Fibroblast of mammary gland (primary cell): ENCODE measurements at regions not wholly inside any gene's neighbourhood (a gene's known extent, or its start where the extent isn't known, plus 50 kb on each side); places are given as distances from the start of the nearest gene placed in this dataset.

Source experiments
- DNase-seq: peaks from one replicate; pipeline ENCODE4 v3.0.0-alpha.2; 2010; ENCODE audit warnings: low read depth
- H3K4me3 ChIP-seq: 2 replicates; pipeline ENCODE4 v1.5.1; 2011; ENCODE audit warnings: low read depth, mild to moderate bottlenecking, low read length, moderate library complexity; ENCODE audit not compliant: control insufficient read depth
- TF ChIP-seq, protein P1 (sequence below): conservative IDR thresholded peaks from 2 replicates; pipeline ENCODE4 v1.5.1; 2011; ENCODE audit warnings: low read depth, low read length, inconsistent platforms; ENCODE audit not compliant: control insufficient read depth, insufficient read depth

DNA sequence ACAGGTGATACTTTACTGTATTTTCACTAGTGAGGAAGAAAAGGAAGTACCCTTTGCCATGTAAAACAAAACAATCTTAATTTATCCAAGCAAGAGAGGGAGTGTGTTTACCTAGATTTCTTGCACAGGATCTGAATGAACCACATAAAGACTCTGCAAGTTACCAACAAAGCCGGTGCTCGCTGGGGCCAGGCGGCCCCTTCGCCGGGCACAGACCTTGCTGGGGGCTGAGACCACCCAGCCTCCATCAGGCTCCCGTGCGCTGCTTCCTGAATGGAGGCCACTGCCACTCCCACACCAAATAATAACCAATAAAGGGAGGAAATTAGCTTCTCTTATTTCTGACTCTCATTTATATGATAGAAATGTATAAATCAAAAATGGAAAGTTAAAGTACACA, 625.0 kb upstream of the ADARB2 start:
- no peak overlapping the region for H3K4me3 ChIP-seq
- DNase-seq: no peak
- TF ChIP-seq, protein P1, sequence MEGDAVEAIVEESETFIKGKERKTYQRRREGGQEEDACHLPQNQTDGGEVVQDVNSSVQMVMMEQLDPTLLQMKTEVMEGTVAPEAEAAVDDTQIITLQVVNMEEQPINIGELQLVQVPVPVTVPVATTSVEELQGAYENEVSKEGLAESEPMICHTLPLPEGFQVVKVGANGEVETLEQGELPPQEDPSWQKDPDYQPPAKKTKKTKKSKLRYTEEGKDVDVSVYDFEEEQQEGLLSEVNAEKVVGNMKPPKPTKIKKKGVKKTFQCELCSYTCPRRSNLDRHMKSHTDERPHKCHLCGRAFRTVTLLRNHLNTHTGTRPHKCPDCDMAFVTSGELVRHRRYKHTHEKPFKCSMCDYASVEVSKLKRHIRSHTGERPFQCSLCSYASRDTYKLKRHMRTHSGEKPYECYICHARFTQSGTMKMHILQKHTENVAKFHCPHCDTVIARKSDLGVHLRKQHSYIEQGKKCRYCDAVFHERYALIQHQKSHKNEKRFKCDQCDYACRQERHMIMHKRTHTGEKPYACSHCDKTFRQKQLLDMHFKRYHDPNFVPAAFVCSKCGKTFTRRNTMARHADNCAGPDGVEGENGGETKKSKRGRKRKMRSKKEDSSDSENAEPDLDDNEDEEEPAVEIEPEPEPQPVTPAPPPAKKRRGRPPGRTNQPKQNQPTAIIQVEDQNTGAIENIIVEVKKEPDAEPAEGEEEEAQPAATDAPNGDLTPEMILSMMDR: no peak

DNA sequence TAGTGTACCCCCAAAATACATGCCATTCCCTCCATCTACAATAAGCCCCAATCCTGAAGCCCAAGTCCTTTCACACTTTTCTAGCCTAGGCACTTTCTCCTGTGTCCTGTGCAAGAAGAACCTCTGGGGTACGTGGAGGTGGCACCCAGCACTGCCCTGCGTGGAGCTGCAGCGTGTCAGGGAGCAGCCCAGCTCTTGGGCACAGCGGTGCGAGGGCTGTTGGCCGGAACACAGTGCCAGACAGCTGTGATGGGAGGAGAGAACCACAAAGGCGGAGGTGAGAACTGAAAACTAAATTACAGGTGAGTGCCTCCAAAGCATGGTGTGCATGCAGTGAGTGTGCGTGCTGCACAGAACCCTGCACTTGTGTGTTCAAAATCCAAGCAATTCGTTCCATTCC, 621.3 kb upstream of the ADARB2 start:
- H3K4me3 ChIP-seq: no peak overlapping the region
- TF ChIP-seq, protein P1: no peak
- DNase-seq: no peak

DNA sequence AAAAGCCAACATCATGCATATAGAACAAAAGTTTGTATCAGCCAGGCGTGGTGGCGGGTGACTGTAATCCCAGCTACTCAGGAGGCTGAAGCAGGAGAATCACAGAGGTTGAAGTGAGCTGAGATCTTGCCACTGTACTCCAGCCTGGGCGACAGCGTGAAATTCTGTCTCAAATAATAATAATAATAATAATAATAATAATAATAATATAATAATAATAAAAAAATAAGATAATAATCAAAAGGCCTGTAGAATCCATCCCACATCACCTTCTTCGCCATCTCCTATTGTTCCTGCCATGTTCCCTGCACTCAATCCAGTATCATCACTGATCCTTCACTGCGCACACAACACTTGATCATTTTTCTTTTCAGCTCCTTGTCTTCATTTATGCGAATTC, 619.3 kb upstream of the ADARB2 start:
- DNase-seq: no peak
- H3K4me3 ChIP-seq: no peak overlapping the region
- TF ChIP-seq, protein P1: no peak

DNA sequence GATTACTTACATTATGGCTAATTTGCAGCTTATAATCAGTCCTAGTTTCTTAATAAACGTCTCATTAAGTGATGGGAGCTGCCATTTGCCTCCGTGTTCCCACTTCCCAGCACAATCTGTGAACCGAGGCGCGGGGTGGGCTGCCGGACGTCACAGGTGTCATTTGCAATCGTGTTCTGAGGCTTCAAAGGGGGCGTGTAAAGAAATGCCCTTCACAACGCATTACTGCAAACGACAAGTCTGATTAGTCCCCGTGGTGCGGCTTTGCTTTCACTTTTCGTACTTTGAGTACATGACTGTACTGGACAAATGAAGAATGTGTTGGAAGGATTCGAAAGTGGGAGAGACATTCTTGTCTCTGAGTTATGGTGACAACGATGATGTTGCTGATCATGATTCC, 614.2 kb upstream of the ADARB2 start:
- no peak overlapping the region for H3K4me3 ChIP-seq
- no peak for DNase-seq
- TF ChIP-seq, protein P1: no peak

DNA sequence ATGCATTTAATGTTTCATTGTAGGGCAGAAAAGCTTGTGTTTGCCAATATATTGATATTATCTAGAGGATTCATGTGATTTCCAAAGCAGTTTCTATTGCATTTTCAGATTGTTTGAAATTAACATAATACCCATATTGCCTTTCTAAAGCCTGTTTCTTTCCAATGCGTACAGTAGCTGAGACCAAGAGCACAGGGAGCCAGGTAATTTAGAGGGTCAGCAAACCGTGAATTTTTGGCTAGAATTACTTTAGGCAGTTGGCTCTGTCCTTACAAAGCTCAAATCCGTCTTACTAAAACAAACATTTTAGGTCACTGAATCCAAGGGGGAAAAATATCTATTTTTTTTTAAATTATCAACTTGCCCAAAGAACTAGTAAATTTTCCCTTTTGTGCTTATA, 604.9 kb upstream of the ADARB2 start:
- no peak overlapping the region for H3K4me3 ChIP-seq
- DNase-seq: no peak
- TF ChIP-seq, protein P1: no peak

DNA sequence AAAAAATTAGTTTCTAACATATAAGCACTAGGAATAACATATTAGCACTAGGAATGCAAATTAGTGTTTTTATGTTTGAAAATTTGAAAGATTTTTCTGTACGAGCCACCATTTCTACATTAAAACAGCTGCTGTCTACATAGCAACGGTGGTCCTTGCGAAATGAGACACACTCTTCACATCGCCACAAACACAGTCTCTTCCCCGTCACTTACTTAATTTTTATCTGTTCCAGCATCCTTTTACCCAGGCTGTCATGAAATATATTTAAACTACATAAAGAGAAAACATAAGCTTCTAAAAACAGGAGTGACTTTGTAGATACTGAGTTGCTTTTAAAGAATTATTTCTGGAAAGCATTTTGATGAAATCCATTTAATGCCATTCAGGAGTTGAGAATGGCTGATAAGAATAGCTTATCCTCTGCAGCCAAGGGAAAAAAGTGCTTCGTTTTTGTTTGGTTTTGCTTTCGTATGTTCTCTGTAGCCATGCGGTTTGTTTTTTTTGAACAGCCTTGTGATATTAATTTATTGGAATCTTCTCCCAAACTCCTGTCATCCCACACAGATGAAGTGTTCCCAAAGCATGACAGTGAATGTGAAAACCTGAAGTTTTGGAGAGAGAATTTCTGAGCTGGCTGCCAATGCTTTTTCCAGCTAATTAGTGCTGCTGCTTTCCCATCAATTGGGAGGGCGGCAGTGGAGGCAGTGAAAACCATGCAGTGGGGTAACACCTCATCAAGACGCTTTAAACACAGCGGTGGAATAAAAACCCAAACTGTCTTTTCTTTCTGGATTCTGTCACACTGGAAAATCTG, 603.7 kb upstream of the ADARB2 start:
- no peak for DNase-seq
- TF ChIP-seq, protein P1: no peak

DNA sequence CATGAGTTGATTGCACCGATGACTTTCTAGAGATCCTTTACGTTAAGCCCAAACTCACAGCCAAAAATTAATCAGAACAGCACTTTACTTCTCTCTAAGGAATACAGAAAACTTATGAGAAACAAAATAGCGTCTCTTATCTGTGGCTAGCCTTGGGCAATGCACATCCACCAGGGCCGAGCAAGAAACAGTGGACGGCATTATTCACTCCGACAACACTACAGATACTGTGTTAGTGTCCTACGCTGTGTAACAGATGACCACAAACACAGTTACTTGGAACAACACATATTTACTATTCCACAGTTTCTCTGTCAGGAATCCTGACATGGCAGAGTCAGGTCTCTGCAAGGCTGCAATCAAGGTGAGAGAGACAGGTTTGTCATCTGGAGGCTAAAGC, 598.3 kb upstream of the ADARB2 start:
- DNase-seq: no peak
- no peak overlapping the region for H3K4me3 ChIP-seq
- TF ChIP-seq, protein P1: no peak

More for the DNA sequence above, 603.7 kb upstream of the ADARB2 start:
- no peak overlapping the region for H3K4me3 ChIP-seq
